GM18511 (cell line): ENCODE measurements at regions not wholly inside any gene's neighbourhood (a gene's known extent, or its start where the extent isn't known, plus 50 kb on each side); places are given as distances from the start of the nearest gene placed in this dataset.
"Not testable (repeated sequence)": the region's sequence is repeated elsewhere in the genome, so short reads cannot be mapped to it uniquely, and the experiment has no call there.

Experiments
- ATAC-seq: cut with Tn5 transposase; IDR thresholded peaks from one replicate; pipeline ENCODE4 v1.9.1; 2021; ENCODE audit warnings: mild to moderate bottlenecking, moderate library complexity; ENCODE audit not compliant: unreplicated experiment

GRCh38 chr9:103237571-103238109 is 242.5 kb downstream of the CYLC2 start:
- ATAC-seq = not testable (repeated sequence)

DNA sequence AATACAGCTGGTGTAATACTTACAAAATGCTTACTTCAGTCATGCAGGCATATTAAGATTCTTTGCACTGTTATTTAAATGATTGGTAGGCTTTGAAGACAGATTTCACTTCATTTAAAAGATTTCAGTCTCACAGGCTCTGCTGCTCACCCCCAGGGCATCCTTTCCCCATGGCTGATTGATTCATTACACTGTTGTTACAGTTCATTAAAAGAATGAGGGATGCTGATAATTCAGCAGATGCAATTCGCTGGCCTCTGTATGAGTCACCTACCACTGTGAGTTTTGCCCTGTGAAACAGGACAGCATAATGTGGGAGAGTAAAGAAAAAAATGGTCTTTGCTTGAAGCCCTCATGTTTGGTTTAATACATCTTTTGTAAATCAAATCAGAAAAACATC is 246.9 kb downstream of the CYLC2 start:
- no peak for ATAC-seq

GRCh38 chr9:103242486-103242885 is 247.4 kb downstream of the CYLC2 start:
- no peak for ATAC-seq

GRCh38 chr9:103243553-103243952 is 248.4 kb downstream of the CYLC2 start:
- no peak for ATAC-seq

GRCh38 chr9:103245369-103245768 is 250.2 kb downstream of the CYLC2 start:
- no peak for ATAC-seq

DNA sequence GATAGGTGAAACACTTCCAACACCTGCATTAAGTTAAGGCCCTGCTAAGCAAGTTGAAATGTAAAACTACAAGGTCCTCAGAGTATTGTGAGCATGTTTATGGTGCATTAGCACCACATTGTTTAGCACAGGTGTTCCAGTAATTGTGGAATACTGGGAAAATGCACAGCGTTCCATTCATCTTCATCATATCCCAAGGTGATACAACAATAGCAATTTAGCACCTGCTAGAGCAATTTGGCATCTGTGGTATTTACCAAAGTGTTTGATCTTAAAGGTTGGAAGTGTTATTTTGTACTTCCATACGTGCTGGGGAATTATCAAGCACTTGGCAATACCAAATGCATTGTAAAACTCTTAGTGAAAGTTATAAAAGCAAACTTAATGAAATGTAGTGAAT is 266.8 kb downstream of the CYLC2 start:
- no peak for ATAC-seq

GRCh38 chr9:103266064-103266463 is 270.9 kb downstream of the CYLC2 start:
- no peak for ATAC-seq

DNA sequence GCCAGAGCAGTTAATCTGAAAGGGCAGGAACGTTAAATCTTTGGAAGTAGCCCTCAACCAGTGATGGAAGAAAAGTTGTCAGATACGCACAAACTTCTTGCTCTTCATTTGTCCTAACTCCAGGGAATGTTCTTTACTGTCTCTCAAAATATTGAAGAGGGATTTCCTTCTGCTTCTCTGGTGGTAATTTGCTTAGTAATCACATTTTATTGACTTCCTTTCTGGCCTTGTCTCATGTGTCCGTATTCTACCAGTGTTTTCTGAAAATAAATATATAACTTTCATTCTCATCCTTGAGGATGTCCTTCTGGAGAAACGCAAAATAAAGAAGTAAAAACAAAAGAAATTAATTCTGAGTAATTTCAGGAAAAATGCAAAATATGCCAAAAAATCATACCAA is 282.1 kb downstream of the CYLC2 start:
- ATAC-seq = no peak

GRCh38 chr9:103281126-103281525 is 286.0 kb downstream of the CYLC2 start:
- no peak for ATAC-seq

GRCh38 chr9:103287361-103287760 is 292.2 kb downstream of the CYLC2 start:
- no peak for ATAC-seq

DNA sequence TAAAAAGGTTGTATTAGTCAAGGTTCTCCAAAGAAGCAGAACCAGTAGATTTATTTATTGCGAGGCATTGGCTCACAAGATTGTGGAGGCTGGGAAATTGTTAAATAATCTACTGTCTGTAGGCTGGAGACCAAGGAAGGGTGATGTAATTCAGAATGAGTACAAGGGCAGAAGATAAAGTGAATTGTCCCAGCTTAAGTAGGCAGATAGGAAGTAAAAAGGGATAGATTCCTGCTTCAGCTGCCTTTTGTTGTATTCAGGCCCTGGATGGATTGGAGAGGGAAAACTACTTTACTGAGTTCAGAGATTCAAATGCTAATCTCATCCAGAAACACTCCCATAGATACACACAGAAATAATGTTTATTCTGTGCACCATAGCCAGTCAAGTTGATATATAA is 301.1 kb downstream of the CYLC2 start:
- no peak for ATAC-seq

DNA sequence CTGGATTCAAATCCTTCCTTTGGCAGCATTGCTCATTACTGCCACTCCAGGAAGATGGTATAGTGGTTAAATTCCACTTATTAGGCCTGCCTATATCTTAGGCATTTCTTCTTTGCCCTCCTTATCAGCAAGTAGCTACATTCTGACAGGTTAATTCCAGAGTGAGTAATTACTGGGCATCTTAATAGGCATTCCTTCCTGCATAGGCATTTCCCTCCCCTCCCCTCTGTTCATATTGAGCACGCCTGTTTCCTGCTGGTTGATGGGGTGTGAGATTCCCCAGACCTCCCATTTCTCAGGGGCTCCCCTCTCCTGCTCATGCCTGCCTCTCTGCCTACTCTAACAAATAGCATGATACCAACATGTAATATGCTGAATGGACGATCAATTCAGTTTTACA is 305.9 kb downstream of the CYLC2 start:
- no peak for ATAC-seq

- no peak for ATAC-seq
Measured at GRCh38 chr9:103304797-103305196, 309.7 kb downstream of the CYLC2 start.

GRCh38 chr9:103319979-103320378 is 324.8 kb downstream of the CYLC2 start:
- ATAC-seq = no peak

DNA sequence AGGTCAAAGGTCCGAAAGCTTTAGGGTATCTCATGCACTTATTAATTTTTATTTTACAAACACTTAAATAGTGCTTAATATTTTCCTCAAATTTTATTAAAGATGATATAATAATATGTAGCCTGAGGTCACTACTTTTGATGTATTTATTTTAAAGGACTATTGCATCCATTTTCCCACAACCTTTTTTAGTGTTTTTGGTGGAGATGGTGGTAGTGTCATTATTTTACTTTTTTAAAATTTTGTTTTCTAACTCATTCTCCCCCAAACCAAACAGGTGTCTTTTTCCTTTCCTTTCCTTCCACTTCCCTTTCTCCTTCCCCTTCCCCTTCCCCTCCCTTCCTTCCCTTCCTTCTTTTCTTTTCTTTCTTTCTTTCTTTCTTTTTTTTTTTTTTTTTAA is 328.6 kb downstream of the CYLC2 start:
- no peak for ATAC-seq

- ATAC-seq = no peak
Measured at GRCh38 chr9:103335461-103335860, 340.3 kb downstream of the CYLC2 start.

DNA sequence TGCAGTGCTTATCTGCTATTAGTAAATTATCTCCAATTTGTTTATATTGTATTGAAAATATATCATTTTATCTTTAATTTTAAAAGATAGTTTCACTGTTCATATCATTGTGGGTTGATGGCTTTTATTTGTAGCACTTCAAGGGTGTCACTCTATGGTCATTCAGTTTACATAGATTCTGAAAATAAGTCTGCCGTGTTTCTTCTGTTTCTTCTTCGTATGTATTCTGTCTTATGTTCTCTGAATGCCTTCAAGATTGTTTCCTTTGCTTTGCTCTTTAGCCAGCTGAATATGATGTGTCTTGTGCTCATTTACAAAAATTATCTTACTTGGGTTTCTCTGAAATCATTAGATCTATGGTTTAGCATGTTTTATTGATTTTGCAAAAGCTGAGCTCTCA is 359.9 kb downstream of the CYLC2 start:
- ATAC-seq = no peak

- ATAC-seq = not testable (repeated sequence)
Measured at GRCh38 chr9:103357980-103358379, 362.8 kb downstream of the CYLC2 start.

GRCh38 chr9:103361906-103362305 is 366.8 kb downstream of the CYLC2 start:
- no peak for ATAC-seq

GRCh38 chr9:103362986-103363385 is 367.9 kb downstream of the CYLC2 start:
- no peak for ATAC-seq

DNA sequence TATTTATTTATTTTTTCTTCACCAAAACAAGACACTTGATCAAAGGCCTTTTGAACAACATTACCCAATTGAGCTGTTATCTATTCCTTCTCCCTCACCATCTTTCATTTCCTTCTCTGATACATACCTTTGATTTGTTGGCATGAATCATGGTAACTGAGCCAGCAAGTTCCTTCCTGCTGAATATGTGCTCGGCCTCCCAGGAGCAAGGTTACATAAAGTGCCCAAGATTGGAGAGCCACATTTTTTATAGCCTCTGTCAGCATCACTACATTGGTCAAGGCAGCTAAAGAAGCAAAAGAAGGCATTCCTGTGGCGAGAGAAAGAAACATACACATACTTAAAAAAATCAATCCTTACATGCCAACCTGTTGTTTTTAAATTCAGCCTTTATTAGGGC is 369.6 kb downstream of the CYLC2 start:
- ATAC-seq = no peak

DNA sequence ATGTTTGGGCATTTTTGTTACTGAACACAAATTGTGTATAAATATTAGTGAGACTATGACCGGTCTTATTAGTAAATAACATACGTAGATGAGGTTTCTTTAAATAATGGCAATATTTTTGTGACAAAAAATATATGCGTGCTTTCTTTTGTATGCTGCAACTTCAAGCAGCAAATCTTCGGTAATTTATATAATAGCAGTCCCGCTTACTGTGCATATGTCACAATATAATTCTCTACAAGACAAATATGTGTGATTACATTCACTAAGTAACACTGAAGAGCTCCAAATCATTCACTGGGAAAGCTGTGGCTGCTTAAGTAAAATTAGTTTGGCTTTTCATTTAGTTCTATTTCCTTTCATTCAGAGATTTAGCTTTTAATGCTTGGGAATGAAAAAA is 376.0 kb downstream of the CYLC2 start:
- no peak for ATAC-seq

GRCh38 chr9:103372828-103373227 is 377.7 kb downstream of the CYLC2 start:
- ATAC-seq = no peak

DNA sequence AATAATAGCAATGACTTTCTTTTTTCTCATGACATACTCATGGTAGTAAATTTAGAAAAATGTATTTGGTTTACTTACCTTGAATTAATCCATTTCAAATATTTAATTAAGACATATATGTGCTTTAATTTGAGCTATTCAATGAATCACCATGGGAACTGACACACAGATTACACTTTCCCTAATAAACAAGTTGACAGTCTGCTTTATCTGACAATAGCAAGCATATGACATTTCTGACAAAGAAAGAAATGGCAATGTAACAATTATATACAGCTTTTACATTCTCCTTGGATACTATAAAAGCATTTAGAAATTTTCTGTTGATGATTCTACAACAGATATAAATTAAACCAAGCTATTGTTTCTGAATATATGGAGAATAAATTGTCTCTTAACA is 382.5 kb downstream of the CYLC2 start:
- no peak for ATAC-seq
